ENCODE measurements at regions not wholly inside any gene's neighbourhood (a gene's known extent, or its start where the extent isn't known, plus 50 kb on each side); places are given as distances from the start of the nearest gene placed in this dataset.

DNA sequence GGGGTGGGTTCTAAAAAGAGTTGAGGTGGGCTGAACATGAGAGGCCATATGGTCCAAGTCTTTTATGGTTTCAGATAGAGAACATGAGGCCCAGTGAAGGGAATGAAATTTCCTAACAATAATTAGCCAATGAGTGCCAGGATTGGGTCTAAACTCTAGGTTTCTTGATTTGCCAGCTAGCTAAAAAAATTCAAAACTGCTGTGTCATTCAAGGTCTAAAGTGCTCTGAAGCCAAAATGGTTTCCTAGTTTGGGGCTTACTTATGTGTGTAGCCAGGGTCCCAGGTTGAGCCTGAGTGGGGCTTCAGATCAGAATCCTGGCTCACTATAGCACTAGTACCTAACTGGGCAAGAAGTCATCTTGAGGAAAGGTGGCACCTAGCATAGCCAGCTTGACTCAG is 55.3 kb upstream of the SYN2 start:
- ATAC-seq (no peak), DNase-seq (ENCODE audit: low read depth, low spot score) (no peak)
- ChIA-PET RAD21 (ENCODE audit: low non-redundant PET in 1 of 2, low total read pairs in 2 of 2, uncharacterized antibody in 2 of 2, unreplicated experiment in 2 of 2) (no interaction called here), POLR2A (no interaction called here), CTCF (no interaction called here)
- Histone ChIP-seq H4K20me1 (ENCODE audit: insufficient read depth) (no peaks in the 10 kb centered on the region), H3K9ac (ENCODE audit: low read length) (no peak overlapping the region), H3K79me2 (ENCODE audit: insufficient read depth, low read length) (no peaks in the 10 kb centered on the region), H3K27ac (ENCODE audit: low read depth, low read length) (no peak overlapping the region), H3K36me3 (ENCODE audit: control insufficient read depth in 1 of 2, insufficient read depth in 2 of 2, low read length in 2 of 2) (no peaks in the 10 kb centered on the region), H3K9me2 (ENCODE audit: insufficient read depth) (no peaks in the 10 kb centered on the region), H3K27me3 (ENCODE audit: insufficient read depth, low read length) (no peaks in the 10 kb centered on the region; the same call in 1 of the 2 replicates), H3K9me3 (ENCODE audit: control insufficient read depth in 1 of 2, insufficient read depth in 1 of 2, low read depth in 1 of 2, low read length in 2 of 2) (no peaks in the 10 kb centered on the region), H3K4me3 (replicated peaks in 1 of 2; ENCODE audit: low read depth in 1 of 2, low read length in 2 of 2) (no peak overlapping the region), H3K4me2 (ENCODE audit: low read length) (no peak overlapping the region), H2AFZ (ENCODE audit: low read depth, low read length, poor library complexity, severe bottlenecking) (no peak overlapping the region), H3K4me1 (ENCODE audit: control insufficient read depth in 1 of 2, insufficient read depth in 2 of 2, low read length in 2 of 2) (peaks cover 0 to 2% of the 10 kb centered on the region in 2 experiments; a peak in 1 of 4 replicates)
- no TSS peak for BruUV-seq (replicated peaks)
- TF ChIP-seq CEBPB (IDR thresholded peaks at IDR 0.05; ENCODE audit: low read depth) (no peak), EZH2phosphoT487 (IDR thresholded peaks at IDR 0.05; ENCODE audit: borderline replicate concordance) (no peak), YY1 (IDR thresholded peaks at IDR 0.05; ENCODE audit: extremely low read depth, insufficient replicate concordance, low read depth, low read length) (no peak), EZH2 (IDR thresholded peaks at IDR 0.05) (no peak), FOSL1 (IDR thresholded peaks at IDR 0.05; ENCODE audit: low read depth) (no peak), POLR2AphosphoS5 (IDR thresholded peaks at IDR 0.05; ENCODE audit: low read depth, low read length) (no peak), SRF (IDR thresholded peaks at IDR 0.05; ENCODE audit: low read depth) (no peak), SIN3A (IDR thresholded peaks at IDR 0.05; ENCODE audit: low read depth) (no peak), ZNF274 (IDR thresholded peaks at IDR 0.05; ENCODE audit: low read depth, low read length) (no peak)
- TF ChIP-seq, protein P1, sequence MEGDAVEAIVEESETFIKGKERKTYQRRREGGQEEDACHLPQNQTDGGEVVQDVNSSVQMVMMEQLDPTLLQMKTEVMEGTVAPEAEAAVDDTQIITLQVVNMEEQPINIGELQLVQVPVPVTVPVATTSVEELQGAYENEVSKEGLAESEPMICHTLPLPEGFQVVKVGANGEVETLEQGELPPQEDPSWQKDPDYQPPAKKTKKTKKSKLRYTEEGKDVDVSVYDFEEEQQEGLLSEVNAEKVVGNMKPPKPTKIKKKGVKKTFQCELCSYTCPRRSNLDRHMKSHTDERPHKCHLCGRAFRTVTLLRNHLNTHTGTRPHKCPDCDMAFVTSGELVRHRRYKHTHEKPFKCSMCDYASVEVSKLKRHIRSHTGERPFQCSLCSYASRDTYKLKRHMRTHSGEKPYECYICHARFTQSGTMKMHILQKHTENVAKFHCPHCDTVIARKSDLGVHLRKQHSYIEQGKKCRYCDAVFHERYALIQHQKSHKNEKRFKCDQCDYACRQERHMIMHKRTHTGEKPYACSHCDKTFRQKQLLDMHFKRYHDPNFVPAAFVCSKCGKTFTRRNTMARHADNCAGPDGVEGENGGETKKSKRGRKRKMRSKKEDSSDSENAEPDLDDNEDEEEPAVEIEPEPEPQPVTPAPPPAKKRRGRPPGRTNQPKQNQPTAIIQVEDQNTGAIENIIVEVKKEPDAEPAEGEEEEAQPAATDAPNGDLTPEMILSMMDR (IDR thresholded peaks at IDR 0.05 in 2 of 3, conservative IDR thresholded peaks at IDR 0.05 in 1 of 3; ENCODE audit: borderline replicate concordance in 1 of 3, insufficient read depth in 1 of 3, low read depth in 2 of 3, low read length in 2 of 3): no peak
- intact Hi-C loops (cut with micrococcal nuclease): no loop called here
